DOHH2 (cell line): ENCODE measurements at regions not wholly inside any gene's neighbourhood (a gene's known extent, or its start where the extent isn't known, plus 50 kb on each side); places are given as distances from the start of the nearest gene placed in this dataset.
"Not testable (repeated sequence)": the region's sequence is repeated elsewhere in the genome, so short reads cannot be mapped to it uniquely, and the experiment has no call there.

Experiments
- EZH2phosphoT487 ChIP-seq: fragments of 200-600 bp; sonication (generic); IDR thresholded peaks from 2 replicates; pipeline ENCODE4 v1.6.1; 2017; ENCODE audit warnings: borderline replicate concordance, mild to moderate bottlenecking, antibody characterized with exemption, low read length, moderate library complexity, mixed read lengths
- TF ChIP-seq, protein P1 (sequence below): fragments of 200-600 bp; sonication (generic); IDR thresholded peaks from one replicate; pipeline ENCODE4 v1.5.1; 2014; ENCODE audit warnings: antibody characterized with exemption, mild to moderate bottlenecking, low read depth, low read length; ENCODE audit not compliant: poor library complexity, severe bottlenecking

DNA sequence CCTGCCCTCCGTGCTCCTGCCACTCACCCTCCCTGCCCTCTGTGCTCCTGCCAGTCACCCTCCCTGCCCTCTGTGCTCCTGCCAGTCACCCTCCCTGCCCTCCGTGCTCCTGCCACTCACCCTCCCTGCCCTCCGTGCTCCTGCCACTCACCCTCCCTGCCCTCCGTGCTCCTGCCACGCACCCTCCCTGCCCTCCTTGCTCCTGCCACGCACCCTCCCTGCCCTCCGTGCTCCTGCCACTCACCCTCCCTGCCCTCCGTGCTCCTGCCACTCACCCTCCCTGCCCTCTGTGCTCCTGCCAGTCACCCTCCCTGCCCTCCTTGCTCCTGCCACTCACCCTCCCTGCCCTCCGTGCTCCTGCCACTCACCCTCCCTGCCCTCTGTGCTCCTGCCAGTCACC lies 145.4 kb upstream of the ZNF469 start:
- TF ChIP-seq, protein P1, sequence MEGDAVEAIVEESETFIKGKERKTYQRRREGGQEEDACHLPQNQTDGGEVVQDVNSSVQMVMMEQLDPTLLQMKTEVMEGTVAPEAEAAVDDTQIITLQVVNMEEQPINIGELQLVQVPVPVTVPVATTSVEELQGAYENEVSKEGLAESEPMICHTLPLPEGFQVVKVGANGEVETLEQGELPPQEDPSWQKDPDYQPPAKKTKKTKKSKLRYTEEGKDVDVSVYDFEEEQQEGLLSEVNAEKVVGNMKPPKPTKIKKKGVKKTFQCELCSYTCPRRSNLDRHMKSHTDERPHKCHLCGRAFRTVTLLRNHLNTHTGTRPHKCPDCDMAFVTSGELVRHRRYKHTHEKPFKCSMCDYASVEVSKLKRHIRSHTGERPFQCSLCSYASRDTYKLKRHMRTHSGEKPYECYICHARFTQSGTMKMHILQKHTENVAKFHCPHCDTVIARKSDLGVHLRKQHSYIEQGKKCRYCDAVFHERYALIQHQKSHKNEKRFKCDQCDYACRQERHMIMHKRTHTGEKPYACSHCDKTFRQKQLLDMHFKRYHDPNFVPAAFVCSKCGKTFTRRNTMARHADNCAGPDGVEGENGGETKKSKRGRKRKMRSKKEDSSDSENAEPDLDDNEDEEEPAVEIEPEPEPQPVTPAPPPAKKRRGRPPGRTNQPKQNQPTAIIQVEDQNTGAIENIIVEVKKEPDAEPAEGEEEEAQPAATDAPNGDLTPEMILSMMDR: not testable (repeated sequence)
- TF ChIP-seq EZH2phosphoT487: not testable (repeated sequence)
